ENCODE measurements at regions not wholly inside any gene's neighbourhood (a gene's known extent, or its start where the extent isn't known, plus 50 kb on each side); places are given as distances from the start of the nearest gene placed in this dataset.

DNA sequence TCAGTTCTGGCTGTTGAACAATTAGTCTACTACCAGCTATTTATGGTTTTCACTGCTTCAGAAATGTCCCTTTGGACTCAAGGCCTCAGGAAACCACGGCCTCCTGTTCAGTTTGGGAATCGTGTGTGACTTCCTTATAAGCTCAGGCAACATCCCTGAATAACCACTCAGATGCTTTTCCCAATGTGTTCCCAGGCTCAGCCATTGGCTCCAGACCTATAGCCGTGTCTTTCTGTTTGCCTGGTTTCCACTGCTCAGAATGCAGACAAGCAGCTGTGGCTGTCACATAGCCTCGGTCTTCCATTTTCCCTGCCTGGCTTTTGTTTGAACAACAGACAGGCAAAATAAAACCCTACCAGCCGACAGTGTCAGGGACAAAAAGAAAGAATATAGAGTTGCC, 63.2 kb upstream of the ATP2B2 start:
- no peak for TF ChIP-seq ZNF567 (CRISPR knock-in tag; IDR thresholded peaks at IDR 0.05; ENCODE audit: borderline replicate concordance)
- no peak for TF ChIP-seq CENPX (CRISPR knock-in tag; IDR thresholded peaks at IDR 0.05)
- no peak for TF ChIP-seq SUZ12 (IDR thresholded peaks at IDR 0.05; ENCODE audit: low read depth, low read length)
- TF ChIP-seq KAT7 (CRISPR knock-in tag; IDR thresholded peaks at IDR 0.05; ENCODE audit: borderline replicate concordance): no peak
- in situ Hi-C loops (cut with HindIII; ENCODE audit: extremely low pct_ligation_motif_present, low pct_unique_long_range_greater_than_20kb) (no loop called here), intact Hi-C loops (cut with micrococcal nuclease; ENCODE audit: unreplicated experiment) (no loop called here)
- Histone ChIP-seq H3K27me3 (ENCODE audit: control insufficient read depth in 1 of 2, insufficient read depth in 2 of 2, low read length in 2 of 2) (peaks cover 2 to 30% of the 10 kb centered on the region in 2 experiments; a peak in 4 of 5 replicates), H3K4me2 (ENCODE audit: low read depth, low read length) (no peak overlapping the region), H3K79me2 (ENCODE audit: insufficient read depth, low read length) (no peaks in the 10 kb centered on the region), H3K9ac (ENCODE audit: insufficient read depth, low read depth, low read length) (no peak overlapping the region), H3K9me3 (ENCODE audit: low read length) (no peaks in the 10 kb centered on the region), H3K4me1 (ENCODE audit: insufficient read depth, low read length) (no peaks in the 10 kb centered on the region), H4K20me1 (ENCODE audit: insufficient read depth, low read length) (no peaks in the 10 kb centered on the region), H3K36me3 (replicated peaks in 1 of 2; ENCODE audit: control insufficient read depth in 1 of 2, insufficient read depth in 2 of 2, low read length in 2 of 2) (no peaks in the 10 kb centered on the region), H3K27ac (ENCODE audit: extremely low read length, insufficient read depth, low read length) (no peak overlapping the region), H2AFZ (ENCODE audit: low read length) (no peak overlapping the region), H3K4me3 (replicated peaks in 1 of 3; ENCODE audit: insufficient read depth in 1 of 3, low read depth in 2 of 3, low read length in 3 of 3) (no peak overlapping the region)
- ChIA-PET POLR2A (no interaction called here), CTCF (ENCODE audit: low intra/inter-chr PET ratio, low total read pairs) (no interaction called here)
- DNase-seq (ENCODE audit: low spot score) (no peak), FAIRE-seq (no peak), ATAC-seq (no peak)
- no TSS peak for BruUV-seq (replicated peaks)
- WGBS (ENCODE audit: low lambda C conversion rate): 19% methylated on average over 5 of the region's 5 CpGs

- Histone ChIP-seq H3K27ac (ENCODE audit: extremely low read length, insufficient read depth, low read length) (no peak overlapping the region), H4K20me1 (ENCODE audit: insufficient read depth, low read length) (no peaks in the 10 kb centered on the region), H3K9me3 (ENCODE audit: low read length) (no peaks in the 10 kb centered on the region), H3K36me3 (replicated peaks in 1 of 2; ENCODE audit: control insufficient read depth in 1 of 2, insufficient read depth in 2 of 2, low read length in 2 of 2) (no peaks in the 10 kb centered on the region), H3K79me2 (ENCODE audit: insufficient read depth, low read length) (no peaks in the 10 kb centered on the region), H3K9ac (ENCODE audit: insufficient read depth, low read depth, low read length) (no peak overlapping the region), H3K27me3 (ENCODE audit: control insufficient read depth in 1 of 2, insufficient read depth in 2 of 2, low read length in 2 of 2) (peaks cover 2 to 30% of the 10 kb centered on the region in 2 experiments; a peak in 4 of 5 replicates), H3K4me3 (replicated peaks in 1 of 3; ENCODE audit: insufficient read depth in 1 of 3, low read depth in 2 of 3, low read length in 3 of 3) (no peak overlapping the region), H2AFZ (ENCODE audit: low read length) (no peak overlapping the region), H3K4me2 (ENCODE audit: low read depth, low read length) (no peak overlapping the region), H3K4me1 (ENCODE audit: insufficient read depth, low read length) (no peaks in the 10 kb centered on the region)
- FAIRE-seq (no peak), DNase-seq (ENCODE audit: low spot score) (no peak), ATAC-seq (no peak)
- in situ Hi-C loops (cut with HindIII; ENCODE audit: extremely low pct_ligation_motif_present, low pct_unique_long_range_greater_than_20kb): no loop called here
- POLR2A ChIA-PET: no interaction called here
- intact Hi-C loops (cut with micrococcal nuclease; ENCODE audit: unreplicated experiment): no loop called here
- BruUV-seq (replicated peaks): no TSS peak
- CTCF ChIA-PET (ENCODE audit: low intra/inter-chr PET ratio, low total read pairs): no interaction called here
- WGBS (ENCODE audit: low lambda C conversion rate): 23% methylated on average over 11 of the region's 11 CpGs
- TF ChIP-seq EHMT2 (IDR thresholded peaks at IDR 0.05; ENCODE audit: borderline replicate concordance, low read depth, low read length): no peak
- TF ChIP-seq ZNF883 (CRISPR knock-in tag; IDR thresholded peaks at IDR 0.05; ENCODE audit: not compliant biosample characterization): no peak
- TF ChIP-seq ZNF619 (CRISPR knock-in tag; IDR thresholded peaks at IDR 0.05): no peak
- TF ChIP-seq RCOR2 (CRISPR knock-in tag; IDR thresholded peaks at IDR 0.05): no peak
- TF ChIP-seq, protein P1, sequence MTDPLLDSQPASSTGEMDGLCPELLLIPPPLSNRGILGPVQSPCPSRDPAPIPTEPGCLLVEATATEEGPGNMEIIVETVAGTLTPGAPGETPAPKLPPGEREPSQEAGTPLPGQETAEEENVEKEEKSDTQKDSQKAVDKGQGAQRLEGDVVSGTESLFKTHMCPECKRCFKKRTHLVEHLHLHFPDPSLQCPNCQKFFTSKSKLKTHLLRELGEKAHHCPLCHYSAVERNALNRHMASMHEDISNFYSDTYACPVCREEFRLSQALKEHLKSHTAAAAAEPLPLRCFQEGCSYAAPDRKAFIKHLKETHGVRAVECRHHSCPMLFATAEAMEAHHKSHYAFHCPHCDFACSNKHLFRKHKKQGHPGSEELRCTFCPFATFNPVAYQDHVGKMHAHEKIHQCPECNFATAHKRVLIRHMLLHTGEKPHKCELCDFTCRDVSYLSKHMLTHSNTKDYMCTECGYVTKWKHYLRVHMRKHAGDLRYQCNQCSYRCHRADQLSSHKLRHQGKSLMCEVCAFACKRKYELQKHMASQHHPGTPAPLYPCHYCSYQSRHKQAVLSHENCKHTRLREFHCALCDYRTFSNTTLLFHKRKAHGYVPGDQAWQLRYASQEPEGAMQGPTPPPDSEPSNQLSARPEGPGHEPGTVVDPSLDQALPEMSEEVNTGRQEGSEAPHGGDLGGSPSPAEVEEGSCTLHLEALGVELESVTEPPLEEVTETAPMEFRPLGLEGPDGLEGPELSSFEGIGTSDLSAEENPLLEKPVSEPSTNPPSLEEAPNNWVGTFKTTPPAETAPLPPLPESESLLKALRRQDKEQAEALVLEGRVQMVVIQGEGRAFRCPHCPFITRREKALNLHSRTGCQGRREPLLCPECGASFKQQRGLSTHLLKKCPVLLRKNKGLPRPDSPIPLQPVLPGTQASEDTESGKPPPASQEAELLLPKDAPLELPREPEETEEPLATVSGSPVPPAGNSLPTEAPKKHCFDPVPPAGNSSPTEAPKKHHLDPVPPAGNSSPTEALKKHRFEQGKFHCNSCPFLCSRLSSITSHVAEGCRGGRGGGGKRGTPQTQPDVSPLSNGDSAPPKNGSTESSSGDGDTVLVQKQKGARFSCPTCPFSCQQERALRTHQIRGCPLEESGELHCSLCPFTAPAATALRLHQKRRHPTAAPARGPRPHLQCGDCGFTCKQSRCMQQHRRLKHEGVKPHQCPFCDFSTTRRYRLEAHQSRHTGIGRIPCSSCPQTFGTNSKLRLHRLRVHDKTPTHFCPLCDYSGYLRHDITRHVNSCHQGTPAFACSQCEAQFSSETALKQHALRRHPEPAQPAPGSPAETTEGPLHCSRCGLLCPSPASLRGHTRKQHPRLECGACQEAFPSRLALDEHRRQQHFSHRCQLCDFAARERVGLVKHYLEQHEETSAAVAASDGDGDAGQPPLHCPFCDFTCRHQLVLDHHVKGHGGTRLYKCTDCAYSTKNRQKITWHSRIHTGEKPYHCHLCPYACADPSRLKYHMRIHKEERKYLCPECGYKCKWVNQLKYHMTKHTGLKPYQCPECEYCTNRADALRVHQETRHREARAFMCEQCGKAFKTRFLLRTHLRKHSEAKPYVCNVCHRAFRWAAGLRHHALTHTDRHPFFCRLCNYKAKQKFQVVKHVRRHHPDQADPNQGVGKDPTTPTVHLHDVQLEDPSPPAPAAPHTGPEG (CRISPR knock-in tag; IDR thresholded peaks at IDR 0.05): no peak
These were observed 65.0 kb upstream of the ATP2B2 start for GRCh38 chr3:10570196-10570946.

Measured in HepG2 (cell line).